NCI-H2107 treated with DMSO at 0.1 percent for 48 hours (cell line): ENCODE measurements at regions not wholly inside any gene's neighbourhood (a gene's known extent, or its start where the extent isn't known, plus 50 kb on each side); places are given as distances from the start of the nearest gene placed in this dataset.

ENCODE experiments used
- DNase-seq: peaks from one replicate; lab custom pipeline; 2025; ENCODE audit not compliant: unreplicated experiment; lab: John Stamatoyannopoulos, UW

- DNase-seq = no peak
Observed at GRCh38 chr13:110965038-110965754, 50.3 kb upstream of the ANKRD10 start.
